Activated B cell treated with CpG ODN at 0.5 μM for 24 hours (primary cell): ENCODE measurements at regions not wholly inside any gene's neighbourhood (a gene's known extent, or its start where the extent isn't known, plus 50 kb on each side); places are given as distances from the start of the nearest gene placed in this dataset.

Experiments
- ATAC-seq: fragments of 200-7000 bp; cut with Tn5 transposase; one replicate; pipeline ENCODE4 v1.10.0; 2021; ENCODE audit warnings: low read depth, mild to moderate bottlenecking, moderate library complexity
- CTCF ChIA-PET: fragments of 350-600 bp; sonication (Branson Sonifier 250); formaldehyde crosslinking; loops from one replicate; lab custom pipeline; 2021; ENCODE audit warnings: antibody characterized with exemption; lab: Charles Lee
- POLR2A ChIA-PET: fragments of 350-600 bp; sonication (Branson Sonifier 250); formaldehyde crosslinking; loops from one replicate; lab custom pipeline; 2021; ENCODE audit warnings: antibody characterized with exemption; lab: Charles Lee
- DNase-seq: peaks from one replicate; pipeline ENCODE4 v3.0.0; 2022
- H3K27ac Mint-ChIP-seq: one replicate; pipeline ENCODE4 v1.8.0; 2020; ENCODE audit warnings: mixed read lengths
- H3K27me3 Mint-ChIP-seq: one replicate; pipeline ENCODE4 v1.8.0; 2021; ENCODE audit warnings: mixed read lengths
- H3K36me3 Mint-ChIP-seq: one replicate; pipeline ENCODE4 v1.8.0; 2021; ENCODE audit warnings: low read depth, mixed read lengths
- H3K4me1 Mint-ChIP-seq: one replicate; pipeline ENCODE4 v1.8.0; 2021; ENCODE audit warnings: mixed read lengths
- H3K4me3 Mint-ChIP-seq: one replicate; pipeline ENCODE4 v1.8.0; 2020; ENCODE audit warnings: mild to moderate bottlenecking, mixed read lengths
- H3K9me3 Mint-ChIP-seq: one replicate; pipeline ENCODE4 v1.8.0; 2020; ENCODE audit warnings: mixed read lengths
- intact Hi-C: fragments of 100-400 bp; cut with micrococcal nuclease; formaldehyde crosslinking; loops from one replicate; pipeline ENCODE4 v1.15.1; 2024
- TF ChIP-seq, protein P1 (sequence below): fragments of 200-600 bp; IDR thresholded peaks from one replicate; pipeline ENCODE4 v1.8.0; 2022; ENCODE audit warnings: antibody characterized with exemption, mild to moderate bottlenecking

- POLR2A ChIA-PET, result no interaction called here
- H3K27me3 Mint-ChIP-seq, result no peaks in the 10 kb centered on the region
- CTCF ChIA-PET, result no interaction called here
- no peak overlapping the region for H3K27ac Mint-ChIP-seq
- intact Hi-C loops, result no loop called here
- DNase-seq, result no peak
- H3K4me3 Mint-ChIP-seq, result no peak overlapping the region
- no peaks in the 10 kb centered on the region for H3K36me3 Mint-ChIP-seq
- no peaks in the 10 kb centered on the region for H3K4me1 Mint-ChIP-seq
- TF ChIP-seq, protein P1, sequence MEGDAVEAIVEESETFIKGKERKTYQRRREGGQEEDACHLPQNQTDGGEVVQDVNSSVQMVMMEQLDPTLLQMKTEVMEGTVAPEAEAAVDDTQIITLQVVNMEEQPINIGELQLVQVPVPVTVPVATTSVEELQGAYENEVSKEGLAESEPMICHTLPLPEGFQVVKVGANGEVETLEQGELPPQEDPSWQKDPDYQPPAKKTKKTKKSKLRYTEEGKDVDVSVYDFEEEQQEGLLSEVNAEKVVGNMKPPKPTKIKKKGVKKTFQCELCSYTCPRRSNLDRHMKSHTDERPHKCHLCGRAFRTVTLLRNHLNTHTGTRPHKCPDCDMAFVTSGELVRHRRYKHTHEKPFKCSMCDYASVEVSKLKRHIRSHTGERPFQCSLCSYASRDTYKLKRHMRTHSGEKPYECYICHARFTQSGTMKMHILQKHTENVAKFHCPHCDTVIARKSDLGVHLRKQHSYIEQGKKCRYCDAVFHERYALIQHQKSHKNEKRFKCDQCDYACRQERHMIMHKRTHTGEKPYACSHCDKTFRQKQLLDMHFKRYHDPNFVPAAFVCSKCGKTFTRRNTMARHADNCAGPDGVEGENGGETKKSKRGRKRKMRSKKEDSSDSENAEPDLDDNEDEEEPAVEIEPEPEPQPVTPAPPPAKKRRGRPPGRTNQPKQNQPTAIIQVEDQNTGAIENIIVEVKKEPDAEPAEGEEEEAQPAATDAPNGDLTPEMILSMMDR, result no peak
- no peak for ATAC-seq
- peaks cover 7% of the 10 kb centered on the region for H3K9me3 Mint-ChIP-seq
Measured at GRCh38 chr2:14445670-14446069, 186.8 kb upstream of the LRATD1 start.

DNA sequence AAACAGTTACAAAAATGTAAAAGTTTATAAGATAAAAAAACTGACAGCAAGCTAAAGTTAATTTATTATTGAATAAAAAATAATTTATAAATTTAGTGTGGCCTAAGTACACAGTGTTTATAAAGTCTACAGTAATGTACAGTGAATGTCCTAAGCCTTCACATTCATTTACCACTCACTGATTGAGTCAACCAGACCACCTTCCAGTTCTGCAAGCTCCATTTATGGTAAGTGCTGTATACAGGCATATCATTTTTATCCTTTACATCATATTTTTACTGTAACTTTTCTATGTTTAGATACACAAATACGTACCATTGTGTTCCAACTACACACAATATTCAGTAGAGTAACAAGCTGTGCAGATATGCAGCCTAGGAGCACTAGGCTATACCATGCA is 184.2 kb upstream of the LRATD1 start:
- TF ChIP-seq, protein P1, result no peak
- CTCF ChIA-PET, result no interaction called here
- peaks cover 5% of the 10 kb centered on the region for H3K9me3 Mint-ChIP-seq
- no peaks in the 10 kb centered on the region for H3K36me3 Mint-ChIP-seq
- H3K27me3 Mint-ChIP-seq, result no peaks in the 10 kb centered on the region
- no peak for ATAC-seq
- H3K27ac Mint-ChIP-seq, result no peak overlapping the region
- POLR2A ChIA-PET, result no interaction called here
- DNase-seq, result no peak
- intact Hi-C loops, result no loop called here
- H3K4me3 Mint-ChIP-seq, result no peak overlapping the region
- H3K4me1 Mint-ChIP-seq, result no peaks in the 10 kb centered on the region

GRCh38 chr2:14451312-14451711 is 181.2 kb upstream of the LRATD1 start:
- Mint-ChIP-seq H3K4me1 (no peaks in the 10 kb centered on the region), H3K27me3 (no peaks in the 10 kb centered on the region), H3K36me3 (no peaks in the 10 kb centered on the region), H3K9me3 (peaks cover 2% of the 10 kb centered on the region), H3K4me3 (no peak overlapping the region), H3K27ac (no peak overlapping the region)
- CTCF ChIA-PET, result no interaction called here
- no peak for ATAC-seq
- intact Hi-C loops, result no loop called here
- POLR2A ChIA-PET, result no interaction called here
- no peak for DNase-seq
- TF ChIP-seq, protein P1, result no peak

DNA sequence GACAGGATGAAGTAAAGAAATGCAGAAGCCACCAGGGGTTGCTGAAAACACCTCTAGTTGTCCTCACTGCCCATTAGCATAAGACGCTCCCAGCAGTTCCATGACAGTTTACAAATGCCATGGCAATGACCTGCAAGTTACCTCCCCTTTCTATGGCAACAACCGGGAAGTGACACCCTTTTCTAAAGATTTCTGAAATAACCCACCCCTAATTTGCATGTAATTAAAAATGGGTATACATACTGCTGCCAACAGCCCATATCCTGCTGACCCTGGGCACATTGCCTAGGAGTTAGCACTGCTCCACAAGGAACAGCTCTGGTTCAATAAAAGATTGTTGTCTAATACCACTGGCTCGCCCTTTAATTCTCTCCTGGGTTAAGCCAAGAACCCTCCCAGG is 178.3 kb upstream of the LRATD1 start:
- CTCF ChIA-PET, result no interaction called here
- Mint-ChIP-seq H3K27me3 (no peaks in the 10 kb centered on the region), H3K4me1 (no peaks in the 10 kb centered on the region), H3K4me3 (no peak overlapping the region), H3K27ac (no peak overlapping the region), H3K9me3 (peaks cover 9% of the 10 kb centered on the region), H3K36me3 (no peaks in the 10 kb centered on the region)
- intact Hi-C loops, result no loop called here
- TF ChIP-seq, protein P1, result no peak
- no peak for ATAC-seq
- POLR2A ChIA-PET, result no interaction called here
- no peak for DNase-seq

- CTCF ChIA-PET, result no interaction called here
- no peak overlapping the region for H3K4me3 Mint-ChIP-seq
Measured at GRCh38 chr2:14459786-14460325, 172.7 kb upstream of the LRATD1 start.

More at GRCh38 chr2:14459786-14460325, 172.7 kb upstream of the LRATD1 start:
- no peak for DNase-seq
- H3K27me3 Mint-ChIP-seq, result no peaks in the 10 kb centered on the region
- H3K36me3 Mint-ChIP-seq, result no peaks in the 10 kb centered on the region
- TF ChIP-seq, protein P1, result no peak
- intact Hi-C loops, result no loop called here
- no peak overlapping the region for H3K27ac Mint-ChIP-seq
- no peak for ATAC-seq
- H3K4me1 Mint-ChIP-seq, result no peaks in the 10 kb centered on the region
- POLR2A ChIA-PET, result no interaction called here
- peaks cover 12% of the 10 kb centered on the region for H3K9me3 Mint-ChIP-seq
